Cardiac fibroblast (primary cell): ENCODE measurements at regions not wholly inside any gene's neighbourhood (a gene's known extent, or its start where the extent isn't known, plus 50 kb on each side); places are given as distances from the start of the nearest gene placed in this dataset.

Experiments
- DNase-seq, 2 donors: peaks; one replicate each; pipeline versions ENCODE4 v3.0.0 to v3.0.0-alpha.2; 2010; ENCODE audit warnings: low read depth in 2 of 2
- H3K4me3 ChIP-seq, 2 donors: replicated peaks in 1 of 2; 1 replicate in 1 of 2; 2 replicates in 1 of 2; pipeline ENCODE4 v1.5.1; 2011; ENCODE audit warnings: low read depth in 2 of 2, low read length in 2 of 2, mild to moderate bottlenecking in 2 of 2, moderate library complexity in 1 of 2
- TF ChIP-seq, protein P1 (sequence below): IDR thresholded peaks from one replicate; pipeline ENCODE4 v1.5.1; 2011; ENCODE audit warnings: low read depth, mild to moderate bottlenecking, low read length, inconsistent platforms

DNA sequence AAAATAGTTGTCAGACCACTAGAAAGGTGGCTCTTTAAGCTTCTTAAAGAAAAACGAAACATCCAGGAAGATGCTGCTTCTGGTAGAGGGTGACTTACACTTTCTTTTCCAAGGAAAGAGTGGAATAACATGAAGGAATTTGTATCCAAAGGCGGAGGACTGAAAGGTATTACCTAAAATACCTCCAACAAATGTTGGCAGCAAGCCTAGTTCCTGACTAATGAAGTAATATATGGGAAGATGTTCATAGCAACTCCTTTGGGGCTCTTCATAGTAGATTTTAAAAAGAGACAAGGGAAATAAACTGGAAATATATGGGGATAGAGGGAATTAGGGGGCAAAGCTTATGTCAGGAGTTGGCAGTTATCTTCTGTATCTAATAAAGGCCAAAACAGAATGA is 116.2 kb downstream of the AASDH start:
- TF ChIP-seq, protein P1, sequence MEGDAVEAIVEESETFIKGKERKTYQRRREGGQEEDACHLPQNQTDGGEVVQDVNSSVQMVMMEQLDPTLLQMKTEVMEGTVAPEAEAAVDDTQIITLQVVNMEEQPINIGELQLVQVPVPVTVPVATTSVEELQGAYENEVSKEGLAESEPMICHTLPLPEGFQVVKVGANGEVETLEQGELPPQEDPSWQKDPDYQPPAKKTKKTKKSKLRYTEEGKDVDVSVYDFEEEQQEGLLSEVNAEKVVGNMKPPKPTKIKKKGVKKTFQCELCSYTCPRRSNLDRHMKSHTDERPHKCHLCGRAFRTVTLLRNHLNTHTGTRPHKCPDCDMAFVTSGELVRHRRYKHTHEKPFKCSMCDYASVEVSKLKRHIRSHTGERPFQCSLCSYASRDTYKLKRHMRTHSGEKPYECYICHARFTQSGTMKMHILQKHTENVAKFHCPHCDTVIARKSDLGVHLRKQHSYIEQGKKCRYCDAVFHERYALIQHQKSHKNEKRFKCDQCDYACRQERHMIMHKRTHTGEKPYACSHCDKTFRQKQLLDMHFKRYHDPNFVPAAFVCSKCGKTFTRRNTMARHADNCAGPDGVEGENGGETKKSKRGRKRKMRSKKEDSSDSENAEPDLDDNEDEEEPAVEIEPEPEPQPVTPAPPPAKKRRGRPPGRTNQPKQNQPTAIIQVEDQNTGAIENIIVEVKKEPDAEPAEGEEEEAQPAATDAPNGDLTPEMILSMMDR = no peak
- H3K4me3 ChIP-seq = no peak overlapping the region
- no peak for DNase-seq

DNA sequence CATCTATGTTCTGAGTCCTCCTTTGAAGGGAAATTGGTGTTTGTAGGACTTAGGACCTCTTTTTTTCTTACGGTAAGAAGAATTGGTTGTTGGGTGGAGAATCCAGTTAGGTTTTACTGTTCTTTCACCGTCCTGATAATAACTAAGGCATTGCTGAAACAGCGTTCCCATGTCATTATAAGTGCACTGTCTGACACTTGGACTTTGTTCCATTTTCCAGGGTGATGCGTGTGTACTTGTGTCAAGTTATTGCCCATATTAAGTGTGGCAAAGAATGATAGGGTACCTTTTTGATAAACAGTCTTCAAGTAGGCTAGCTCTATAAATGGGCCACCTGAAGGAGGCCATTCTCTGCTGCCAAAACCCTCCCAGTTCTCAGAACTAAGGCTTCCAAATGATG is 119.7 kb downstream of the AASDH start:
- DNase-seq = no peak
- TF ChIP-seq, protein P1 = no peak
- no peak overlapping the region for H3K4me3 ChIP-seq

DNA sequence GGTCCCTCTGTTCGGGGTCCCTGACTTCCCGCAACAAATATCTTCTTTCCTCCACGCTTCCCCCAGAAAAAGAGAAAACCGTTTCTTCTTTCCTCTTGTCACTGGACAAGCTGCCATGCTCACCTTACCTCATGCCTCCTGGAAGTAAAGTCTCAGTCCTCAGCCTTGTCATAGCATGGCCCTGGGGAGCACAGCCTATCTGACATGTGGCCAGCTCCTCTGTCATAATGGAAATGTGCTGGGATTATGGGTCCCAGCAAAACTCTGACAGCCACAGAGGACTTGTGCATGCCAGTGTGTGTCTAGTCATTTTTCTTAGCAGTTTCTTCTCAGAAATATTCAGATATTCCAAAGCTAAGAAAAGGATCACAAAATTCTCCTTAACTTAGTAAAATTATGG is 122.4 kb downstream of the AASDH start:
- no peak overlapping the region for H3K4me3 ChIP-seq

DNA sequence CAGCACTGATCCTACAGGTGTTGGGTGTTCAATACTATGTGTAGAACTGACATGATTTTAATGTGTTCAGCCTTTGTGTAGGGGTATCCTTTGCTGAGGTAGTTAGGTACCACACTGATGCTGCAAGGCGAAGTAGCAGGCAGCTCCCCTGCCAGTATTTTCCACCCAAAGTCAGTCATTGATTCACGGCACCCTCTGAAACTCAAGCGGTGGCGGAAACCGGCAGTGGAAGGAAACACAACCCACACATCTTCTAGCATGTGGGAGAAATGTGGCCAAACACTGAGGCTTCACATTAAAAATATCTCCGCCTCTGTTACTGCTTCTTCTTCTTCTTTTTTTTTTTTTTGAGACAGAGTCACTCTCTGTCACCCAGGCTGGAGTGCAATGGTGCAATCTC is 126.3 kb downstream of the AASDH start:
- TF ChIP-seq, protein P1 = no peak
- DNase-seq = no peak

More for the DNA sequence above, 122.4 kb downstream of the AASDH start:
- DNase-seq = no peak
- TF ChIP-seq, protein P1 = no peak

DNA sequence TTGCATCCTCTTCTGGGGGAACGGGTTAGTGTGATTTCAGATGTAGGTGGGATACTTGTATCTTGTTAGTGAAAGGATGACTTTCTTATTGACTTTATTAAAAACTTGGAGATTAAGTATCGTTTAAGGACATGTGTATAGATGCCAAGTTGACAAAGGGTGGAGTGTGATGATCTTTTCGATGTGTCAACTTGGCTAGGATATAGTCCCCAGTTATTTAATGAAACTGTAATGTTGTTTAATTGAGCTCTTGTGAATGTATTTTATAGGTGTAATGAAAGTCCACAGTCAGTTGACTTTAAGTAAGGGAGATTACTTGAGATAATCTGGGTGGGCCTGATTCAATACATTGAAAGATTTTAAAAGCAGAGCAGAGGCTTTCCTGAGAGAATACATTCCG is 127.0 kb downstream of the AASDH start:
- no peak overlapping the region for H3K4me3 ChIP-seq

More for the DNA sequence above, 126.3 kb downstream of the AASDH start:
- no peak overlapping the region for H3K4me3 ChIP-seq

DNA sequence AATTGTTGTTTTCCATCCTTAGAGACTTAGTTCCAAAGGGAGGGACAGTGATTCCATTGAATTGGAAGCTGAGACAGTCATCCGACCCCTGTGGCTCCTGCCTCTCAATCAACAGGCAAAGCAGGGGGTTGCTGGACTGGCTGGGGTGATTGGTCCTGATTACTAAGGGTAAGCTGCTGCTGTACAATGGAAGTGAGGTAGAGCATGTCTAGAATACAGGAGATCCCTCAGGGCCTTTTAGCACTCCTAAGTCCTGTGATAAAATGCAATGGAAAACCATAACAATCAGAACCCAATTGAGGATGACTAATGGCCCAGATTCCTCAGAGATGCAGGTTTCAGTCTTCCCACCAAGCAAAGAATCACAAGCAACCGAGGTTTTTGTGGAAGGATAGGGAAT is 127.6 kb downstream of the AASDH start:
- H3K4me3 ChIP-seq = no peak overlapping the region
- DNase-seq = no peak
- TF ChIP-seq, protein P1 = no peak

More for the DNA sequence above, 127.0 kb downstream of the AASDH start:
- no peak for DNase-seq
- TF ChIP-seq, protein P1 = no peak

DNA sequence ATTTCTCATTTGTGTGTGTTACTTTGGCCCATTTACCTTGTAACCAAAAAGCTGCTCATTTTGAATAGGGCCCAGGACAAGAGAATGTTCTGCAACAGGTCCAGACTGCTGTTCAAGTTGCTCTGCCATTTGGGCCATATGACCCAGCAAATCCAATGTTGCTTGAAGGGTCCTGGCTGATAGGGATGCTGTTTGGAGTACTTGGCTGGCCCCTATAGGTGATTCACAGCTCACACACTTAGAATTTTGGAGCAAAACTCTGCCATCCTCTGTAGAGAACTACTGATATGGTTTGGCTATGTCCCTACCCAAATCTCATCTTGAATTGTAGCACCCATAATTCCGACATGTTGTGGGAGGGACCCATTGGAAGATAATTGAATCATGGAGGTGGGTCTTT is 131.5 kb downstream of the AASDH start:
- no peak overlapping the region for H3K4me3 ChIP-seq
- TF ChIP-seq, protein P1 = no peak
- peak in 1 of 2 donors; percentile 5 for DNase-seq
